GM23248 (cell line): ENCODE measurements at regions not wholly inside any gene's neighbourhood (a gene's known extent, or its start where the extent isn't known, plus 50 kb on each side); places are given as distances from the start of the nearest gene placed in this dataset.

Experiments
- DNase-seq: peaks from one replicate; pipeline ENCODE4 v3.0.0-alpha.2; 2015
- H2AFZ ChIP-seq: fragments of 200-600 bp; sonication (generic); 2 replicates; pipeline ENCODE4 v1.6.1; 2016; ENCODE audit warnings: antibody characterized with exemption
- H3F3A ChIP-seq: fragments of 200-600 bp; sonication (generic); 2 replicates; pipeline ENCODE4 v1.6.1; 2016; ENCODE audit warnings: mild to moderate bottlenecking, antibody characterized with exemption, mixed run types; ENCODE audit not compliant: insufficient read depth
- H3K27ac ChIP-seq: fragments of 200-600 bp; sonication (generic); 2 replicates; pipeline ENCODE4 v1.5.1; 2016; ENCODE audit warnings: mild to moderate bottlenecking
- H3K27me3 ChIP-seq: fragments of 200-600 bp; sonication (generic); replicated peaks from 2 replicates; pipeline ENCODE4 v1.6.1; 2016; ENCODE audit warnings: mild to moderate bottlenecking; ENCODE audit not compliant: insufficient read depth
- H3K36me3 ChIP-seq: fragments of 200-600 bp; sonication (generic); 2 replicates; pipeline ENCODE4 v1.6.1; 2016; ENCODE audit warnings: low read depth, mild to moderate bottlenecking
- H3K4me1 ChIP-seq: fragments of 200-600 bp; sonication (generic); 2 replicates; pipeline ENCODE4 v1.6.1; 2016; ENCODE audit warnings: mild to moderate bottlenecking; ENCODE audit not compliant: insufficient read depth
- H3K4me2 ChIP-seq: fragments of 200-600 bp; sonication (generic); one replicate; pipeline ENCODE4 v1.6.1; 2016; ENCODE audit warnings: mild to moderate bottlenecking; ENCODE audit not compliant: unreplicated experiment
- H3K4me3 ChIP-seq: fragments of 200-600 bp; sonication (generic); 2 replicates; pipeline ENCODE4 v1.5.1; 2016; ENCODE audit warnings: mild to moderate bottlenecking
- H3K79me2 ChIP-seq: fragments of 200-600 bp; sonication (generic); 2 replicates; pipeline ENCODE4 v1.6.1; 2016; ENCODE audit warnings: mild to moderate bottlenecking; ENCODE audit not compliant: insufficient read depth
- H3K9ac ChIP-seq: fragments of 200-600 bp; sonication (generic); 2 replicates; pipeline ENCODE4 v1.6.1; 2016; ENCODE audit warnings: mild to moderate bottlenecking
- H3K9me2 ChIP-seq: fragments of 200-600 bp; sonication (generic); 2 replicates; pipeline ENCODE4 v1.6.1; 2016; ENCODE audit warnings: mixed run types, mild to moderate bottlenecking, moderate library complexity; ENCODE audit not compliant: insufficient read depth
- H3K9me3 ChIP-seq: fragments of 200-600 bp; sonication (generic); one replicate; pipeline ENCODE4 v1.6.1; 2017; ENCODE audit warnings: low read depth
- H4K20me1 ChIP-seq: fragments of 200-600 bp; sonication (generic); 2 replicates; pipeline ENCODE4 v1.6.0; 2016; ENCODE audit not compliant: insufficient read depth
- EZH2 ChIP-seq: fragments of 200-600 bp; sonication (generic); IDR thresholded peaks from 2 replicates; pipeline ENCODE4 v1.6.1; 2018; ENCODE audit warnings: antibody characterized with exemption, mild to moderate bottlenecking; ENCODE audit not compliant: insufficient read depth, poor library complexity, severe bottlenecking
- EZH2phosphoT487 ChIP-seq: fragments of 200-600 bp; sonication (generic); IDR thresholded peaks from 2 replicates; pipeline ENCODE4 v1.6.1; 2018; ENCODE audit warnings: antibody characterized with exemption, moderate library complexity, mild to moderate bottlenecking, low read depth; ENCODE audit not compliant: insufficient read depth
- WGBS, 2 experiments: methylation state at CpG; one replicate each; pipeline ENCODE4 v1.1.6; 2015 to 2017; ENCODE audit warnings: low lambda C conversion rate in 2 of 2, low coverage in 1 of 2; ENCODE audit errors: missing lambda C conversion rate in 2 of 2; 5-methylcytosine and 5-hydroxymethylcytosine counted together
- in situ Hi-C: fragments of 300-500 bp; cut with MboI; formaldehyde crosslinking; loops from 2 replicates; pipeline ENCODE4 v1.15.0; 2020

- Histone ChIP-seq H3K27me3 (no peaks in the 10 kb centered on the region), H3K36me3 (no peaks in the 10 kb centered on the region), H3K4me1 (no peaks in the 10 kb centered on the region), H3F3A (peaks cover 5% of the 10 kb centered on the region; the same call in 1 of the 2 replicates), H2AFZ (no peak overlapping the region), H3K4me2 (no peak overlapping the region), H3K9me3 (no peaks in the 10 kb centered on the region), H3K9me2 (no peaks in the 10 kb centered on the region), H3K9ac (no peak overlapping the region), H4K20me1 (no peaks in the 10 kb centered on the region), H3K27ac (no peak overlapping the region), H3K4me3 (no peak overlapping the region), H3K79me2 (no peaks in the 10 kb centered on the region)
- WGBS, 2 experiments = 86 to 89% methylated on average over 7 of the region's 7 CpGs
- TF ChIP-seq EZH2 (no peak), EZH2phosphoT487 (no peak)
- in situ Hi-C loops = no loop called here
- no peak for DNase-seq
Measured at GRCh38 chr21:34192646-34193285, 119.4 kb downstream of the MRPS6 start.

- Histone ChIP-seq H3K27me3 (no peaks in the 10 kb centered on the region), H3K4me1 (no peaks in the 10 kb centered on the region), H3K9ac (no peak overlapping the region), H3K9me3 (no peaks in the 10 kb centered on the region), H3F3A (no peaks in the 10 kb centered on the region), H3K36me3 (no peaks in the 10 kb centered on the region), H2AFZ (no peak overlapping the region), H3K4me2 (no peak overlapping the region), H3K4me3 (no peak overlapping the region), H3K27ac (no peak overlapping the region), H3K79me2 (no peaks in the 10 kb centered on the region), H4K20me1 (no peaks in the 10 kb centered on the region), H3K9me2 (no peaks in the 10 kb centered on the region)
- in situ Hi-C loops = no loop called here
- WGBS, 2 experiments = 91% methylated on average over 6 of the region's 6 CpGs
- no peak for DNase-seq
- no peak for TF ChIP-seq EZH2phosphoT487
- TF ChIP-seq EZH2 = no peak
Measured at GRCh38 chr21:34195335-34195734, 122.0 kb downstream of the MRPS6 start.

- H4K20me1 ChIP-seq = no peaks in the 10 kb centered on the region
- H2AFZ ChIP-seq = no peak overlapping the region
- no peak overlapping the region for H3K9ac ChIP-seq
- WGBS, 2 experiments = 88 to 92% methylated on average over 6 of the region's 6 CpGs
- no peaks in the 10 kb centered on the region for H3F3A ChIP-seq
- no peaks in the 10 kb centered on the region for H3K9me2 ChIP-seq
- no peaks in the 10 kb centered on the region for H3K4me1 ChIP-seq
- in situ Hi-C loops = no loop called here
- no peaks in the 10 kb centered on the region for H3K36me3 ChIP-seq
- no peaks in the 10 kb centered on the region for H3K79me2 ChIP-seq
- DNase-seq = no peak
- no peaks in the 10 kb centered on the region for H3K27me3 ChIP-seq
- H3K27ac ChIP-seq = no peak overlapping the region
- H3K9me3 ChIP-seq = no peaks in the 10 kb centered on the region
- TF ChIP-seq EZH2phosphoT487 (no peak), EZH2 (no peak)
- H3K4me3 ChIP-seq = no peak overlapping the region
- H3K4me2 ChIP-seq = no peak overlapping the region
Measured at GRCh38 chr21:34196996-34197395, 123.6 kb downstream of the MRPS6 start.

GRCh38 chr21:34197561-34197960, 124.2 kb downstream of the MRPS6 start:
- Histone ChIP-seq H4K20me1 (no peaks in the 10 kb centered on the region), H3K4me3 (no peak overlapping the region), H2AFZ (no peak overlapping the region), H3K4me2 (no peak overlapping the region), H3K27ac (no peak overlapping the region), H3F3A (no peaks in the 10 kb centered on the region), H3K9ac (no peak overlapping the region), H3K27me3 (no peaks in the 10 kb centered on the region), H3K9me3 (no peaks in the 10 kb centered on the region), H3K9me2 (no peaks in the 10 kb centered on the region), H3K79me2 (no peaks in the 10 kb centered on the region), H3K4me1 (no peaks in the 10 kb centered on the region), H3K36me3 (no peaks in the 10 kb centered on the region)
- WGBS, 2 experiments = 95 to 96% methylated on average over 3 of the region's 3 CpGs
- no peak for TF ChIP-seq EZH2
- no peak for TF ChIP-seq EZH2phosphoT487
- in situ Hi-C loops = no loop called here
- no peak for DNase-seq
